Body of pancreas (tissue), 4 donors: ENCODE measurements at regions not wholly inside any gene's neighbourhood (a gene's known extent, or its start where the extent isn't known, plus 50 kb on each side); places are given as distances from the start of the nearest gene placed in this dataset.
"Not testable (repeated sequence)": the region's sequence is repeated elsewhere in the genome, so short reads cannot be mapped to it uniquely, and the experiment has no call there.

Source experiments
- ATAC-seq: fragments of 150-250 bp; one replicate; pipeline ENCODE4 v1.9.1; 2016
- DNase-seq, 4 donors: peaks; one replicate each; pipeline ENCODE4 v3.0.0-alpha.2; 2019
- H3K27ac ChIP-seq, 4 donors: fragments of 200-600 bp; sonication (generic); 1 replicate in 3 of 4; 2 replicates in 1 of 4; pipeline versions ENCODE4 v1.5.1 to v1.6.1; 2016 to 2019; ENCODE audit warnings: mild to moderate bottlenecking in 1 of 4, mixed read lengths in 1 of 4, moderate library complexity in 1 of 4
- H3K27me3 ChIP-seq, 2 donors: fragments of 200-600 bp; sonication (generic); one replicate each; pipeline ENCODE4 v1.6.0; 2016; ENCODE audit warnings: mild to moderate bottlenecking in 1 of 2
- H3K36me3 ChIP-seq, 2 donors: fragments of 200-600 bp; sonication (generic); replicated peaks in 1 of 2; 2 replicates each; pipeline ENCODE4 v1.5.1; 2016; ENCODE audit warnings: low read depth in 2 of 2; ENCODE audit not compliant: insufficient read depth in 1 of 2
- H3K4me1 ChIP-seq: fragments of 200-600 bp; sonication (generic); one replicate; pipeline ENCODE4 v1.6.0; 2016
- H3K4me3 ChIP-seq, 2 donors: fragments of 200-600 bp; sonication (generic); 1 replicate in 1 of 2; 2 replicates in 1 of 2; pipeline ENCODE4 v1.5.1; 2016 to 2019
- H3K9me3 ChIP-seq, 3 donors: fragments of 200-600 bp; sonication (generic); 1 replicate in 2 of 3; 2 replicates in 1 of 3; pipeline ENCODE4 v1.5.1; 2016
- POLR2A ChIP-seq, 3 donors: fragments of 450-650 bp; IDR thresholded peaks; one replicate each; pipeline ENCODE4 v1.6.1; 2016; ENCODE audit warnings: antibody characterized with exemption in 3 of 3, mild to moderate bottlenecking in 2 of 3
- WGBS, 2 donors: methylation state at CpG; one replicate each; pipeline ENCODE4 v1.1.5; 2017; 5-methylcytosine and 5-hydroxymethylcytosine counted together
- intact Hi-C: fragments of 100-400 bp; cut with DNase I; formaldehyde crosslinking; loops from one replicate; pipeline ENCODE4 v1.15.1; 2023
- TF ChIP-seq, protein P1 (sequence below), 7 experiments: fragments of 450-650 bp in 4 of 7; fragments of 200-600 bp in 3 of 7; sonication (generic) in 3 of 7; IDR thresholded peaks; one replicate each; pipeline ENCODE4 v1.5.1; 2016 to 2019; ENCODE audit warnings: antibody characterized with exemption in 7 of 7

GRCh38 chr17:68675723-68676122 lies 74.6 kb upstream of the FAM20A start:
- Histone ChIP-seq H3K36me3 (no peaks in the 10 kb centered on the region), H3K4me3 (no peak overlapping the region), H3K27ac (no peak overlapping the region), H3K4me1 (no peaks in the 10 kb centered on the region), H3K9me3 (no peaks in the 10 kb centered on the region), H3K27me3 (no peaks in the 10 kb centered on the region)
- TF ChIP-seq, protein P1, sequence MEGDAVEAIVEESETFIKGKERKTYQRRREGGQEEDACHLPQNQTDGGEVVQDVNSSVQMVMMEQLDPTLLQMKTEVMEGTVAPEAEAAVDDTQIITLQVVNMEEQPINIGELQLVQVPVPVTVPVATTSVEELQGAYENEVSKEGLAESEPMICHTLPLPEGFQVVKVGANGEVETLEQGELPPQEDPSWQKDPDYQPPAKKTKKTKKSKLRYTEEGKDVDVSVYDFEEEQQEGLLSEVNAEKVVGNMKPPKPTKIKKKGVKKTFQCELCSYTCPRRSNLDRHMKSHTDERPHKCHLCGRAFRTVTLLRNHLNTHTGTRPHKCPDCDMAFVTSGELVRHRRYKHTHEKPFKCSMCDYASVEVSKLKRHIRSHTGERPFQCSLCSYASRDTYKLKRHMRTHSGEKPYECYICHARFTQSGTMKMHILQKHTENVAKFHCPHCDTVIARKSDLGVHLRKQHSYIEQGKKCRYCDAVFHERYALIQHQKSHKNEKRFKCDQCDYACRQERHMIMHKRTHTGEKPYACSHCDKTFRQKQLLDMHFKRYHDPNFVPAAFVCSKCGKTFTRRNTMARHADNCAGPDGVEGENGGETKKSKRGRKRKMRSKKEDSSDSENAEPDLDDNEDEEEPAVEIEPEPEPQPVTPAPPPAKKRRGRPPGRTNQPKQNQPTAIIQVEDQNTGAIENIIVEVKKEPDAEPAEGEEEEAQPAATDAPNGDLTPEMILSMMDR (IDR thresholded peaks at IDR 0.05), result no peak
- no peak for TF ChIP-seq POLR2A (IDR thresholded peaks at IDR 0.05)
- 35 to 37% methylated on average over 5 of the region's 5 CpGs for WGBS, 2 donors
- intact Hi-C loops, result no loop called here
- DNase-seq (no peak), ATAC-seq (no peak)

GRCh38 chr17:68674029-68674925 lies 73.1 kb upstream of the FAM20A start:
- DNase-seq, result no peak
- Histone ChIP-seq H3K36me3 (no peaks in the 10 kb centered on the region), H3K4me1 (no peaks in the 10 kb centered on the region), H3K27me3 (no peaks in the 10 kb centered on the region), H3K4me3 (no peak overlapping the region), H3K27ac (no peak overlapping the region), H3K9me3 (no peaks in the 10 kb centered on the region)
- no peak for ATAC-seq
- intact Hi-C loops, result no loop called here
- WGBS, 2 donors, result 75 to 80% methylated on average over 14 of the region's 14 CpGs
- no peak for TF ChIP-seq POLR2A (IDR thresholded peaks at IDR 0.05)
- TF ChIP-seq, protein P1 (IDR thresholded peaks at IDR 0.05), result no peak

- intact Hi-C loops, result no loop called here
- H3K27ac ChIP-seq, result no peak overlapping the region
- no peaks in the 10 kb centered on the region for H3K27me3 ChIP-seq
- TF ChIP-seq POLR2A (IDR thresholded peaks at IDR 0.05), result no peak
- TF ChIP-seq, protein P1 (IDR thresholded peaks at IDR 0.05), result no peak
- no peak overlapping the region for H3K4me3 ChIP-seq
- no peaks in the 10 kb centered on the region for H3K36me3 ChIP-seq
- DNase-seq (no peak), ATAC-seq (no peak)
- no peaks in the 10 kb centered on the region for H3K9me3 ChIP-seq
- no peaks in the 10 kb centered on the region for H3K4me1 ChIP-seq
- 68 to 72% methylated on average over 7 of the region's 7 CpGs for WGBS, 2 donors
Measured at GRCh38 chr17:68670967-68671693, 70.0 kb upstream of the FAM20A start.

GRCh38 chr17:68666438-68666837 lies 65.3 kb upstream of the FAM20A start:
- 52 to 60% methylated on average over 5 of the region's 5 CpGs for WGBS, 2 donors

DNA sequence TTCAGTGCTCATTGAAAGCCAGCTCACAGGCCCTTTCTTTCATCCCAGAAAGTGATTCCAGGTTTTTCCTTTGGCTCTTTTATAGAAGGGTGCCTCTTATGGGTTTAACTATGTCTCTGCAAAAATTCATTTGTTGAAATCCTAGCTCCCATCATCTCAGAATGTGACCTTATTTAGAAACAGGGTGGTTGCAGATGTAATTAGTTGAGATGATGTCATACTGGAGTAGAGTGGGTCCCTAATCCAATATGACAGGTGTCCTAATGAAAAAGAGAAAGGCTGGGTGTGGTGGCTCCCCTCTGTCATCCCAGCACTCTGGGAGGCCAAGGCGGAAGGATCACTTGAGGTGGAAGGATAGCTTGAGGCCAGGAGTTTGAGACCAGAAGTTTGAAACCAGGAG lies 64.2 kb upstream of the FAM20A start:
- no peak overlapping the region for H3K4me3 ChIP-seq
- no peak overlapping the region for H3K27ac ChIP-seq
- no peaks in the 10 kb centered on the region for H3K9me3 ChIP-seq
- H3K4me1 ChIP-seq, result no peaks in the 10 kb centered on the region
- 95 to 100% methylated on average over 1 of the region's 1 CpG for WGBS, 2 donors
- H3K27me3 ChIP-seq, result no peaks in the 10 kb centered on the region
- no peak for DNase-seq
- no peaks in the 10 kb centered on the region for H3K36me3 ChIP-seq
- TF ChIP-seq, protein P1 (IDR thresholded peaks at IDR 0.05), result no peak
- TF ChIP-seq POLR2A (IDR thresholded peaks at IDR 0.05), result no peak
- no peak for ATAC-seq
- intact Hi-C loops, result no loop called here

More at GRCh38 chr17:68666438-68666837, 65.3 kb upstream of the FAM20A start:
- intact Hi-C loops, H3K4me3 ChIP-seq, H3K27ac ChIP-seq, H3K27me3 ChIP-seq, H3K4me1 ChIP-seq, H3K36me3 ChIP-seq, ATAC-seq, H3K9me3 ChIP-seq, DNase-seq: not testable (repeated sequence)
